A549 (cell line): ENCODE measurements at regions not wholly inside any gene's neighbourhood (a gene's known extent, or its start where the extent isn't known, plus 50 kb on each side); places are given as distances from the start of the nearest gene placed in this dataset.

Experiments
- ATAC-seq, 2 experiments: fragments of 200-7000 bp in 1 of 2; fragments of >200 bp in 1 of 2; cut with Nextera tagmentation in 1 of 2; cut with Tn5 transposase in 1 of 2; 3 replicates each; pipeline versions ENCODE4 v1.8.0 to v1.9.1; 2018 to 2020; ENCODE audit warnings: mild to moderate bottlenecking in 1 of 2, moderate library complexity in 1 of 2
- CTCF ChIA-PET: fragments of 300-600 bp; sonication (Branson Sonifier 250); formaldehyde crosslinking; extraction: SDS; loops from one replicate; lab custom pipeline; 2021; ENCODE audit warnings: antibody characterized with exemption, inconsistent platforms; lab: Yijun Ruan, JAX
- POLR2A ChIA-PET: fragments of 350-600 bp; formaldehyde crosslinking; extraction: SDS; loops from one replicate; lab custom pipeline; 2021; ENCODE audit warnings: antibody characterized with exemption, inconsistent platforms; lab: Yijun Ruan, JAX
- DNase-seq, 2 experiments: peaks; one replicate each; pipeline versions ENCODE4 v3.0.0 to v3.0.0-alpha.2; 2011 to 2016; ENCODE audit warnings: low read depth in 1 of 2, low spot score in 1 of 2
- FAIRE-seq: peaks from 2 replicates; lab custom pipeline; 2011; peaks lifted over from hg19 to GRCh38; lab: Jason Lieb, UNC
- H3K27ac ChIP-seq, 2 experiments: fragments of >200 bp; sonication (Bioruptor Twin); formaldehyde crosslinking; 3 replicates each; pipeline ENCODE4 v1.5.1; 2016 to 2017
- H3K4me1 ChIP-seq: fragments of >200 bp; sonication (Bioruptor Twin); formaldehyde crosslinking; 3 replicates; pipeline ENCODE4 v1.6.1; 2016
- H3K4me2 ChIP-seq: fragments of >200 bp; sonication (Bioruptor Twin); formaldehyde crosslinking; 3 replicates; pipeline ENCODE4 v1.6.1; 2016
- H3K4me3 ChIP-seq: fragments of >200 bp; sonication (Bioruptor Twin); formaldehyde crosslinking; 3 replicates; pipeline ENCODE4 v1.5.1; 2016
- H3K9me3 ChIP-seq: fragments of >200 bp; sonication (Bioruptor Twin); formaldehyde crosslinking; 3 replicates; pipeline ENCODE4 v1.6.1; 2016
- EP300 ChIP-seq, 2 experiments: fragments of >200 bp; sonication (Bioruptor Twin); formaldehyde crosslinking; IDR thresholded peaks; 2 replicates in 1 of 2; 3 replicates in 1 of 2; pipeline ENCODE4 v1.6.1; 2016 to 2017
- FOSB ChIP-seq: fragments of 250-450 bp; sonication (Bioruptor Pico); IDR thresholded peaks from 2 replicates; pipeline ENCODE4 v1.5.0; 2020; ENCODE audit warnings: mild to moderate bottlenecking, moderate library complexity
- FOSL2 ChIP-seq, 2 experiments: fragments of 450-650 bp in 1 of 2; fragments of >200 bp in 1 of 2; sonication (Bioruptor Twin) in 1 of 2; formaldehyde crosslinking; IDR thresholded peaks; 2 replicates each; pipeline versions ENCODE4 v1.5.0 to v1.6.1; 2016 to 2020; ENCODE audit warnings: mild to moderate bottlenecking in 1 of 2, moderate library complexity in 1 of 2
- FOXS1 ChIP-seq: fragments of 250-450 bp; sonication (Bioruptor Pico); IDR thresholded peaks from 2 replicates; pipeline ENCODE4 v1.5.0; 2020; ENCODE audit warnings: mild to moderate bottlenecking, moderate library complexity
- GATA3 ChIP-seq: IDR thresholded peaks from 2 replicates; pipeline ENCODE4 v1.6.1; 2012; ENCODE audit warnings: borderline replicate concordance
- HOXB5 ChIP-seq: fragments of 250-450 bp; sonication (Bioruptor Pico); IDR thresholded peaks from 2 replicates; pipeline ENCODE4 v1.5.0; 2020; ENCODE audit warnings: mild to moderate bottlenecking, moderate library complexity
- JUNB ChIP-seq: fragments of >200 bp; sonication (Bioruptor Twin); formaldehyde crosslinking; IDR thresholded peaks from 2 replicates; pipeline ENCODE4 v1.6.1; 2016
- NPAS2 ChIP-seq: fragments of 250-450 bp; sonication (Bioruptor Pico); IDR thresholded peaks from 2 replicates; pipeline ENCODE4 v1.8.0; 2022; ENCODE audit warnings: mild to moderate bottlenecking, moderate library complexity, borderline replicate concordance
- PHF8 ChIP-seq: fragments of 200-600 bp; sonication (generic); IDR thresholded peaks from 2 replicates; pipeline ENCODE4 v1.6.1; 2016; ENCODE audit warnings: low read depth, mild to moderate bottlenecking, antibody characterized with exemption, moderate library complexity, borderline replicate concordance
- RARB ChIP-seq: fragments of 250-450 bp; sonication (Bioruptor Pico); IDR thresholded peaks from 2 replicates; pipeline ENCODE4 v1.8.0; 2021; ENCODE audit warnings: mild to moderate bottlenecking, moderate library complexity
- RFX5 ChIP-seq: fragments of 450-650 bp; IDR thresholded peaks from 2 replicates; pipeline ENCODE4 v1.7.1; 2014; ENCODE audit warnings: antibody characterized with exemption, mild to moderate bottlenecking, moderate library complexity
- SMC3 ChIP-seq: fragments of >200 bp; sonication (Bioruptor Twin); formaldehyde crosslinking; IDR thresholded peaks from 3 replicates; pipeline ENCODE4 v1.6.1; 2018; ENCODE audit warnings: inconsistent platforms
- ZC3H11A ChIP-seq: fragments of 450-650 bp; IDR thresholded peaks from 2 replicates; pipeline ENCODE4 v1.6.1; 2014; ENCODE audit warnings: antibody characterized with exemption, mild to moderate bottlenecking
- ZNF302 ChIP-seq: fragments of 250-450 bp; sonication (Bioruptor Pico); IDR thresholded peaks from 2 replicates; pipeline ENCODE4 v1.9.0; 2021; ENCODE audit warnings: inconsistent platforms, mild to moderate bottlenecking, moderate library complexity
- WGBS: methylation state at CpG from one replicate; pipeline ENCODE4 v1.1.6; 2017; ENCODE audit errors: missing lambda C conversion rate; 5-methylcytosine and 5-hydroxymethylcytosine counted together
- TF ChIP-seq, protein P1 (sequence below): fragments of 250-450 bp; sonication (Bioruptor Pico); IDR thresholded peaks from 2 replicates; pipeline ENCODE4 v1.5.0; 2020; ENCODE audit warnings: low read depth, mild to moderate bottlenecking, moderate library complexity
- TF ChIP-seq, protein P2 (sequence below): IDR thresholded peaks from 2 replicates; pipeline ENCODE4 v1.6.1; 2012
- TF ChIP-seq, protein P3 (sequence below): IDR thresholded peaks from 2 replicates; pipeline ENCODE4 v1.6.1; 2012; ENCODE audit warnings: low read depth, borderline replicate concordance
- TF ChIP-seq, protein P4 (sequence below): IDR thresholded peaks from 2 replicates; pipeline ENCODE4 v1.6.1; 2012
- TF ChIP-seq, protein P5 (sequence below): fragments of >200 bp; sonication (Bioruptor Twin); formaldehyde crosslinking; IDR thresholded peaks from 2 replicates; pipeline ENCODE4 v1.6.1; 2016
- TF ChIP-seq, protein P6 (sequence below): fragments of 250-450 bp; sonication (Bioruptor Pico); IDR thresholded peaks from 2 replicates; pipeline ENCODE4 v1.5.0; 2021; ENCODE audit warnings: mild to moderate bottlenecking, moderate library complexity, borderline replicate concordance

DNA sequence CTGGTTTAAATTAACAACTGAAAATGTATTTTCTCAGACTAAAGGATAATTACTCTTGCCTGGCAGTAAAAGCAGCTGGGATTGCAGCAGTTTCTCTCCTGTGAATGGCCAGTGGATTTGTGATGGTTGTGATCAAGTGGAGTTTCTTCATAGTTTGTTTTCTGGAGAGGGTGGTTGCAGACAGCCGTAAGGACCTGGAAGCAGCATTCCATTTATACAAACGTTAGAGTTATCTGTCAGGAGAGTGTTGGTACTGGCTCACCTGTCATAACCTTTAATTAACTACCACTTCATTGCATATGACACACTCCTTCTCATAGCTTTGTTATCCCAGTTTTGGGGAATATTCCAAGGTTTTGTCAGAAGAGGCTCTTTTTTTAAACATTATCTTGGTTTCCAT lies 258.4 kb upstream of the SLC10A2 start (continued):
- TF ChIP-seq PHF8, result no peak
- TF ChIP-seq RARB (CRISPR knock-in tag), result no peak
- TF ChIP-seq, protein P1, sequence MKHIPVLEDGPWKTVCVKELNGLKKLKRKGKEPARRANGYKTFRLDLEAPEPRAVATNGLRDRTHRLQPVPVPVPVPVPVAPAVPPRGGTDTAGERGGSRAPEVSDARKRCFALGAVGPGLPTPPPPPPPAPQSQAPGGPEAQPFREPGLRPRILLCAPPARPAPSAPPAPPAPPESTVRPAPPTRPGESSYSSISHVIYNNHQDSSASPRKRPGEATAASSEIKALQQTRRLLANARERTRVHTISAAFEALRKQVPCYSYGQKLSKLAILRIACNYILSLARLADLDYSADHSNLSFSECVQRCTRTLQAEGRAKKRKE (CRISPR knock-in tag), result no peak
- TF ChIP-seq FOSL2 (IDR thresholded peaks at IDR 0.05), result no peak
- no peak for TF ChIP-seq FOSL2 (CRISPR knock-in tag; IDR thresholded peaks at IDR 0.05)
- TF ChIP-seq, protein P2, sequence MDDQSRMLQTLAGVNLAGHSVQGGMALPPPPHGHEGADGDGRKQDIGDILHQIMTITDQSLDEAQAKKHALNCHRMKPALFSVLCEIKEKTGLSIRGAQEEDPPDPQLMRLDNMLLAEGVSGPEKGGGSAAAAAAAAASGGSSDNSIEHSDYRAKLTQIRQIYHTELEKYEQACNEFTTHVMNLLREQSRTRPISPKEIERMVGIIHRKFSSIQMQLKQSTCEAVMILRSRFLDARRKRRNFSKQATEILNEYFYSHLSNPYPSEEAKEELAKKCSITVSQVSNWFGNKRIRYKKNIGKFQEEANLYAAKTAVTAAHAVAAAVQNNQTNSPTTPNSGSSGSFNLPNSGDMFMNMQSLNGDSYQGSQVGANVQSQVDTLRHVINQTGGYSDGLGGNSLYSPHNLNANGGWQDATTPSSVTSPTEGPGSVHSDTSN, result no peak
- TF ChIP-seq, all 56 proteins: peak for 0

DNA sequence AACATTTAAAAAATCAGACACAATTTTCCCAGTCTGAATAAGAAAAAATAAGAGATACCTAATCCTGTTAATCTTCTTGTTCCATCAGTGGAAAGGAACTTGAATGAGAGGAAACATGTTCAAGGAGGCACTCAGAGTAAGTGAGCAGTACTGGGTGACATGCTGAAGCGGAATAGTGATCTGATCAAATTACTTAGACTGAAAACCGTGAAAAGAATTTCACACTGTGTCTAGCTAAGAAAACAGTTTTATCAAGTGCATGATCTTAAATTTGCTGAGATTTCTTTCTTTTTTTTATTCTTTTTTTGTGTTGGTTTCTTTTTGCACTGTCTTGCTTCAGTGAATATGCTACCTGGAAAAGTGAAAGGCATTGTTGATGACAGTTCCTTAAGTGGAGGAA lies 249.5 kb upstream of the SLC10A2 start:
- POLR2A ChIA-PET, result no interaction called here
- Histone ChIP-seq H3K27ac (no peak overlapping the region), H3K9me3 (no peaks in the 10 kb centered on the region), H3K4me3 (no peak overlapping the region), H3K4me2 (no peak overlapping the region), H3K4me1 (no peaks in the 10 kb centered on the region)
- TF ChIP-seq NPAS2 (CRISPR knock-in tag), result no peak
- no peak for TF ChIP-seq FOSB (CRISPR knock-in tag)
- TF ChIP-seq, protein P3, sequence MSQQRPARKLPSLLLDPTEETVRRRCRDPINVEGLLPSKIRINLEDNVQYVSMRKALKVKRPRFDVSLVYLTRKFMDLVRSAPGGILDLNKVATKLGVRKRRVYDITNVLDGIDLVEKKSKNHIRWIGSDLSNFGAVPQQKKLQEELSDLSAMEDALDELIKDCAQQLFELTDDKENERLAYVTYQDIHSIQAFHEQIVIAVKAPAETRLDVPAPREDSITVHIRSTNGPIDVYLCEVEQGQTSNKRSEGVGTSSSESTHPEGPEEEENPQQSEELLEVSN, result no peak
- no peak for TF ChIP-seq RFX5
- TF ChIP-seq SMC3, result no peak
- TF ChIP-seq JUNB, result no peak
- TF ChIP-seq, protein P4, sequence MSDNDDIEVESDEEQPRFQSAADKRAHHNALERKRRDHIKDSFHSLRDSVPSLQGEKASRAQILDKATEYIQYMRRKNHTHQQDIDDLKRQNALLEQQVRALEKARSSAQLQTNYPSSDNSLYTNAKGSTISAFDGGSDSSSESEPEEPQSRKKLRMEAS, result no peak
- TF ChIP-seq FOSL2 (IDR thresholded peaks at IDR 0.05), result no peak
- TF ChIP-seq FOSL2 (CRISPR knock-in tag; IDR thresholded peaks at IDR 0.05), result no peak
- no peak for TF ChIP-seq GATA3
- TF ChIP-seq ZNF302, result no peak
- TF ChIP-seq FOXS1 (CRISPR knock-in tag), result no peak
- no peak for TF ChIP-seq EP300 (IDR thresholded peaks at IDR 0.05)
- no peak for TF ChIP-seq HOXB5 (CRISPR knock-in tag)
- TF ChIP-seq, protein P5, sequence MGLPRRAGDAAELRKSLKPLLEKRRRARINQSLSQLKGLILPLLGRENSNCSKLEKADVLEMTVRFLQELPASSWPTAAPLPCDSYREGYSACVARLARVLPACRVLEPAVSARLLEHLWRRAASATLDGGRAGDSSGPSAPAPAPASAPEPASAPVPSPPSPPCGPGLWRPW, result no peak
- no peak for TF ChIP-seq ZC3H11A
- TF ChIP-seq, protein P6, sequence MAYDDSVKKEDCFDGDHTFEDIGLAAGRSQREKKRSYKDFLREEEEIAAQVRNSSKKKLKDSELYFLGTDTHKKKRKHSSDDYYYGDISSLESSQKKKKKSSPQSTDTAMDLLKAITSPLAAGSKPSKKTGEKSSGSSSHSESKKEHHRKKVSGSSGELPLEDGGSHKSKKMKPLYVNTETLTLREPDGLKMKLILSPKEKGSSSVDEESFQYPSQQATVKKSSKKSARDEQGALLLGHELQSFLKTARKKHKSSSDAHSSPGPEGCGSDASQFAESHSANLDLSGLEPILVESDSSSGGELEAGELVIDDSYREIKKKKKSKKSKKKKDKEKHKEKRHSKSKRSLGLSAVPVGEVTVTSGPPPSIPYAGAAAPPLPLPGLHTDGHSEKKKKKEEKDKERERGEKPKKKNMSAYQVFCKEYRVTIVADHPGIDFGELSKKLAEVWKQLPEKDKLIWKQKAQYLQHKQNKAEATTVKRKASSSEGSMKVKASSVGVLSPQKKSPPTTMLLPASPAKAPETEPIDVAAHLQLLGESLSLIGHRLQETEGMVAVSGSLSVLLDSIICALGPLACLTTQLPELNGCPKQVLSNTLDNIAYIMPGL (CRISPR knock-in tag), result no peak
- TF ChIP-seq, protein P1 (CRISPR knock-in tag), result no peak
- DNase-seq (no peak), ATAC-seq (no peak), FAIRE-seq (no peak)
- 30% methylated on average over 2 of the region's 2 CpGs for WGBS
- CTCF ChIA-PET, result interaction anchor here (1.1 kb wide), 1 partner anchor 12 kb away, joined by 3 read pairs; no protein-coding TSS in a partner anchor
